ENCODE measurements at regions not wholly inside any gene's neighbourhood (a gene's known extent, or its start where the extent isn't known, plus 50 kb on each side); places are given as distances from the start of the nearest gene placed in this dataset.

- POLR2A ChIA-PET: no interaction called here
- Mint-ChIP-seq H3K27ac (no peak overlapping the region), H3K9me3 (no peaks in the 10 kb centered on the region), H3K36me3 (peaks cover 2% of the 10 kb centered on the region), H3K27me3 (peaks cover 16% of the 10 kb centered on the region), H3K4me3 (no peak overlapping the region), H3K4me1 (no peaks in the 10 kb centered on the region)
- DNase-seq: no peak
- no peak for ATAC-seq (ENCODE audit: low read depth)
These were observed 186.9 kb upstream of the CD180 start for GRCh38 chr5:67383451-67383850.

- peaks cover 2% of the 10 kb centered on the region for H3K36me3 Mint-ChIP-seq
- ATAC-seq (ENCODE audit: low read depth): no peak
- POLR2A ChIA-PET: no interaction called here
- H3K27ac Mint-ChIP-seq: no peak overlapping the region
- H3K4me3 Mint-ChIP-seq: no peak overlapping the region
- no peaks in the 10 kb centered on the region for H3K9me3 Mint-ChIP-seq
- H3K27me3 Mint-ChIP-seq: peaks cover 19% of the 10 kb centered on the region
- no peaks in the 10 kb centered on the region for H3K4me1 Mint-ChIP-seq
- DNase-seq: no peak
These were observed 184.8 kb upstream of the CD180 start for GRCh38 chr5:67381236-67381880.

- POLR2A ChIA-PET: no interaction called here
- Mint-ChIP-seq H3K27me3 (peaks cover 19% of the 10 kb centered on the region), H3K36me3 (peaks cover 2% of the 10 kb centered on the region), H3K27ac (no peak overlapping the region), H3K4me1 (no peaks in the 10 kb centered on the region), H3K9me3 (no peaks in the 10 kb centered on the region), H3K4me3 (no peak overlapping the region)
- ATAC-seq (ENCODE audit: low read depth): no peak
- DNase-seq: no peak
These were observed 183.8 kb upstream of the CD180 start for GRCh38 chr5:67380431-67380830.

- POLR2A ChIA-PET: no interaction called here
- no peaks in the 10 kb centered on the region for H3K9me3 Mint-ChIP-seq
- no peak overlapping the region for H3K27ac Mint-ChIP-seq
- peaks cover 2% of the 10 kb centered on the region for H3K36me3 Mint-ChIP-seq
- no peak overlapping the region for H3K4me3 Mint-ChIP-seq
- H3K27me3 Mint-ChIP-seq: peaks cover 15% of the 10 kb centered on the region
- H3K4me1 Mint-ChIP-seq: no peaks in the 10 kb centered on the region
- ATAC-seq (ENCODE audit: low read depth) (no peak), DNase-seq (no peak)
These were observed 183.2 kb upstream of the CD180 start for GRCh38 chr5:67379753-67380152.

GRCh38 chr5:67378256-67378655 is 181.7 kb upstream of the CD180 start:
- Mint-ChIP-seq H3K36me3 (peaks cover 2% of the 10 kb centered on the region), H3K27me3 (peaks cover 9% of the 10 kb centered on the region), H3K27ac (no peak overlapping the region), H3K4me3 (no peak overlapping the region), H3K4me1 (no peaks in the 10 kb centered on the region), H3K9me3 (no peaks in the 10 kb centered on the region)
- ATAC-seq (ENCODE audit: low read depth) (no peak), DNase-seq (no peak)
- POLR2A ChIA-PET: no interaction called here

GRCh38 chr5:67377631-67378030 is 181.0 kb upstream of the CD180 start:
- ATAC-seq (ENCODE audit: low read depth) (no peak), DNase-seq (no peak)
- no peak overlapping the region for H3K27ac Mint-ChIP-seq
- POLR2A ChIA-PET: no interaction called here
- H3K4me1 Mint-ChIP-seq: no peaks in the 10 kb centered on the region
- no peaks in the 10 kb centered on the region for H3K36me3 Mint-ChIP-seq
- no peaks in the 10 kb centered on the region for H3K9me3 Mint-ChIP-seq
- H3K4me3 Mint-ChIP-seq: no peak overlapping the region
- H3K27me3 Mint-ChIP-seq: peaks cover 5% of the 10 kb centered on the region

GRCh38 chr5:67375606-67376005 is 179.0 kb upstream of the CD180 start:
- POLR2A ChIA-PET: no interaction called here
- H3K9me3 Mint-ChIP-seq: no peaks in the 10 kb centered on the region
- ATAC-seq (ENCODE audit: low read depth): no peak
- no peaks in the 10 kb centered on the region for H3K4me1 Mint-ChIP-seq
- no peak overlapping the region for H3K4me3 Mint-ChIP-seq
- DNase-seq: no peak
- H3K27me3 Mint-ChIP-seq: peaks cover 2% of the 10 kb centered on the region
- no peak overlapping the region for H3K27ac Mint-ChIP-seq
- H3K36me3 Mint-ChIP-seq: no peaks in the 10 kb centered on the region

- H3K4me1 Mint-ChIP-seq: no peaks in the 10 kb centered on the region
- H3K4me3 Mint-ChIP-seq: no peak overlapping the region
- no peaks in the 10 kb centered on the region for H3K9me3 Mint-ChIP-seq
- H3K36me3 Mint-ChIP-seq: no peaks in the 10 kb centered on the region
- H3K27me3 Mint-ChIP-seq: peaks cover 2% of the 10 kb centered on the region
- POLR2A ChIA-PET: no interaction called here
- H3K27ac Mint-ChIP-seq: no peak overlapping the region
- no peak for ATAC-seq (ENCODE audit: low read depth)
- DNase-seq: no peak
These were observed 177.8 kb upstream of the CD180 start for GRCh38 chr5:67374378-67374777.

GRCh38 chr5:67373518-67373917 is 176.9 kb upstream of the CD180 start:
- ATAC-seq (ENCODE audit: low read depth): no peak
- POLR2A ChIA-PET: no interaction called here
- no peak overlapping the region for H3K27ac Mint-ChIP-seq

GRCh38 chr5:67372887-67373286 is 176.3 kb upstream of the CD180 start:
- POLR2A ChIA-PET: no interaction called here
- no peak for DNase-seq
- no peak overlapping the region for H3K4me3 Mint-ChIP-seq
- no peaks in the 10 kb centered on the region for H3K9me3 Mint-ChIP-seq
- no peak for ATAC-seq (ENCODE audit: low read depth)
- H3K27ac Mint-ChIP-seq: no peak overlapping the region
- H3K36me3 Mint-ChIP-seq: no peaks in the 10 kb centered on the region
- peaks cover 5% of the 10 kb centered on the region for H3K27me3 Mint-ChIP-seq
- H3K4me1 Mint-ChIP-seq: no peaks in the 10 kb centered on the region

More at GRCh38 chr5:67373518-67373917, 176.9 kb upstream of the CD180 start:
- no peaks in the 10 kb centered on the region for H3K9me3 Mint-ChIP-seq
- H3K27me3 Mint-ChIP-seq: peaks cover 4% of the 10 kb centered on the region
- H3K4me3 Mint-ChIP-seq: no peak overlapping the region
- H3K36me3 Mint-ChIP-seq: no peaks in the 10 kb centered on the region
- H3K4me1 Mint-ChIP-seq: no peaks in the 10 kb centered on the region
- DNase-seq: no peak

- H3K4me1 Mint-ChIP-seq: no peaks in the 10 kb centered on the region
- no peaks in the 10 kb centered on the region for H3K36me3 Mint-ChIP-seq
- no peak overlapping the region for H3K27ac Mint-ChIP-seq
- H3K4me3 Mint-ChIP-seq: no peak overlapping the region
- H3K9me3 Mint-ChIP-seq: no peaks in the 10 kb centered on the region
- POLR2A ChIA-PET: no interaction called here
- H3K27me3 Mint-ChIP-seq: peaks cover 4% of the 10 kb centered on the region
- no peak for DNase-seq
- no peak for ATAC-seq (ENCODE audit: low read depth)
These were observed 175.3 kb upstream of the CD180 start for GRCh38 chr5:67371924-67372323.

- DNase-seq: no peak
- Mint-ChIP-seq H3K4me1 (peaks cover 5% of the 10 kb centered on the region), H3K36me3 (peaks cover 2% of the 10 kb centered on the region), H3K4me3 (no peak overlapping the region), H3K9me3 (peaks cover 2% of the 10 kb centered on the region), H3K27ac (no peak overlapping the region), H3K27me3 (peaks cover 7% of the 10 kb centered on the region)
- no peak for ATAC-seq (ENCODE audit: low read depth)
- POLR2A ChIA-PET: no interaction called here
These were observed 170.2 kb upstream of the CD180 start for GRCh38 chr5:67366691-67367395.

GRCh38 chr5:67366276-67366675 is 169.7 kb upstream of the CD180 start:
- peaks cover 5% of the 10 kb centered on the region for H3K4me1 Mint-ChIP-seq
- ATAC-seq (ENCODE audit: low read depth) (no peak), DNase-seq (no peak)
- POLR2A ChIA-PET: no interaction called here
- H3K27ac Mint-ChIP-seq: no peak overlapping the region
- no peak overlapping the region for H3K4me3 Mint-ChIP-seq
- H3K27me3 Mint-ChIP-seq: peaks cover 7% of the 10 kb centered on the region
- peaks cover 2% of the 10 kb centered on the region for H3K36me3 Mint-ChIP-seq
- peaks cover 2% of the 10 kb centered on the region for H3K9me3 Mint-ChIP-seq

- POLR2A ChIA-PET: no interaction called here
- DNase-seq (no peak), ATAC-seq (ENCODE audit: low read depth) (no peak)
- peaks cover 2% of the 10 kb centered on the region for H3K36me3 Mint-ChIP-seq
- H3K9me3 Mint-ChIP-seq: peaks cover 2% of the 10 kb centered on the region
- no peak overlapping the region for H3K4me3 Mint-ChIP-seq
- no peak overlapping the region for H3K27ac Mint-ChIP-seq
- peaks cover 13% of the 10 kb centered on the region for H3K4me1 Mint-ChIP-seq
- H3K27me3 Mint-ChIP-seq: peaks cover 7% of the 10 kb centered on the region
These were observed 167.9 kb upstream of the CD180 start for GRCh38 chr5:67364381-67364970.
